ENCODE measurements at regions not wholly inside any gene's neighbourhood (a gene's known extent, or its start where the extent isn't known, plus 50 kb on each side); places are given as distances from the start of the nearest gene placed in this dataset.
"Not testable (repeated sequence)": the region's sequence is repeated elsewhere in the genome, so short reads cannot be mapped to it uniquely, and the experiment has no call there.

- H3K79me2 ChIP-seq (ENCODE audit: insufficient read depth, low read length), result no peaks in the 10 kb centered on the region
- no peak overlapping the region for H3K9ac ChIP-seq (ENCODE audit: low read depth, low read length, poor library complexity, severe bottlenecking)
- H3K9me2 ChIP-seq (replicated peaks; ENCODE audit: low read depth, low read length), result no peaks in the 10 kb centered on the region
- TF ChIP-seq EZH2phosphoT487 (IDR thresholded peaks at IDR 0.05; ENCODE audit: borderline replicate concordance) (no peak), CTCF (conservative IDR thresholded peaks at IDR 0.05; ENCODE audit: low read length) (no peak)
- H3K27me3 ChIP-seq (ENCODE audit: insufficient read depth, low read length, poor library complexity, severe bottlenecking), result no peaks in the 10 kb centered on the region
- H3K9me3 ChIP-seq (ENCODE audit: insufficient read depth, low read depth, low read length), result no peaks in the 10 kb centered on the region
- H4K20me1 ChIP-seq (ENCODE audit: insufficient read depth, low read length, poor library complexity, severe bottlenecking), result no peaks in the 10 kb centered on the region
- no peak overlapping the region for H3K4me2 ChIP-seq (ENCODE audit: low read depth, low read length, poor library complexity, severe bottlenecking)
- H3K4me1 ChIP-seq (ENCODE audit: insufficient read depth, low read length, poor library complexity, severe bottlenecking), result peaks cover 8% of the 10 kb centered on the region
- no peak overlapping the region for H3K4me3 ChIP-seq (ENCODE audit: low read length, poor library complexity, severe bottlenecking)
- H3K36me3 ChIP-seq (ENCODE audit: insufficient read depth, low read length), result no peaks in the 10 kb centered on the region
- H2AFZ ChIP-seq (ENCODE audit: low read length), result no peak overlapping the region
- no peaks in the 10 kb centered on the region for H3F3A ChIP-seq (ENCODE audit: low read depth)
These were observed 1676.7 kb downstream of the MRPL39 start for GRCh38 chr21:23930565-23930964.

GRCh38 chr21:23926430-23926829 is 1680.9 kb downstream of the MRPL39 start:
- H3K4me1 ChIP-seq (ENCODE audit: insufficient read depth, low read length, poor library complexity, severe bottlenecking), result peaks cover 22% of the 10 kb centered on the region
- not testable (repeated sequence) for H3K9me2 ChIP-seq (replicated peaks; ENCODE audit: low read depth, low read length); H4K20me1 ChIP-seq (ENCODE audit: insufficient read depth, low read length, poor library complexity, severe bottlenecking); H3K4me3 ChIP-seq (ENCODE audit: low read length, poor library complexity, severe bottlenecking); H2AFZ ChIP-seq (ENCODE audit: low read length); H3K9me3 ChIP-seq (ENCODE audit: insufficient read depth, low read depth, low read length); H3K27me3 ChIP-seq (ENCODE audit: insufficient read depth, low read length, poor library complexity, severe bottlenecking); H3K36me3 ChIP-seq (ENCODE audit: insufficient read depth, low read length); H3K9ac ChIP-seq (ENCODE audit: low read depth, low read length, poor library complexity, severe bottlenecking); H3K4me2 ChIP-seq (ENCODE audit: low read depth, low read length, poor library complexity, severe bottlenecking); H3K79me2 ChIP-seq (ENCODE audit: insufficient read depth, low read length); H3F3A ChIP-seq (ENCODE audit: low read depth)

DNA sequence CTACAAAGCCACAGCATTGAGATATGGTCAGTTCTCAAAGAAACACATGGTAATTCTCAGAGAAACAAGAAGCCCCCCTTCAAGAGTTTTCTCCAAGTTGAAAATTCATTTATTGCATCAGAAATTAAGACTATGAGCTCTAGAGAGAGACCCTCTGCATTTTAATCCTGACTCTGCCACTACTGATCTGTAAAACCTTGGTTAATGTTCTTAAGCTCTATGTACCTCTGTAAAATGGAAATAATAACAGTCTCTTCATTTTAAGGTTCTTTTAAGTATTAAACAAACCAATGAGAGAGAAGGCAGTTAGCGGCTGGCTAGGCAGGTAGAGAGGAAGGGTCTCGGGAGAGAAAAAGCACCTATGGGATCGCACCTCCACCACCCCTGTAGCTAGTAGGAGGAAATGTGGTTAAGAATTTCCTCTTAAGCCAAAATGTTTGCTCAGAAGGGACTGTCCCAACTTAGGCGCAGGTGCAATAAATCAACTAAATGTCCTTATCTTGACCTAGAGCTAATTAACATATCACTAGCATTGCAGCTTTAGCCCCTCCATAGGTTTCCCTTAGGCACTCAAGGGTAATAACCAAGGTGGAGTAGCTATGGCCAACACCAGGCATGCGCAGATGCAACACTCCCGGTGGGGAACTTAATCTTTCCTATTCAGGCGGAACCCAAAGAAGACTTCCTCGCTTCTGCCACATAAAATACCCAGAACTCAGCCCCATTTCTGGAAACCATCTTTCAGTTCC is 1685.4 kb downstream of the MRPL39 start:
- H2AFZ ChIP-seq (ENCODE audit: low read length), result peak overlapping the region; percentile 69; the same call in 1 of the 2 replicates
- no peak for TF ChIP-seq EZH2phosphoT487 (IDR thresholded peaks at IDR 0.05; ENCODE audit: borderline replicate concordance)
- TF ChIP-seq CTCF (conservative IDR thresholded peaks at IDR 0.05; ENCODE audit: low read length), result no peak
- H3K9me3 ChIP-seq (ENCODE audit: insufficient read depth, low read depth, low read length), result no peaks in the 10 kb centered on the region
- no peaks in the 10 kb centered on the region for H3K36me3 ChIP-seq (ENCODE audit: insufficient read depth, low read length)
- no peak overlapping the region for H3K9ac ChIP-seq (ENCODE audit: low read depth, low read length, poor library complexity, severe bottlenecking)
- no peaks in the 10 kb centered on the region for H3K9me2 ChIP-seq (replicated peaks; ENCODE audit: low read depth, low read length)
- no peaks in the 10 kb centered on the region for H3K27me3 ChIP-seq (ENCODE audit: insufficient read depth, low read length, poor library complexity, severe bottlenecking)
- no peaks in the 10 kb centered on the region for H3K79me2 ChIP-seq (ENCODE audit: insufficient read depth, low read length)
- peaks cover 26% of the 10 kb centered on the region for H3K4me1 ChIP-seq (ENCODE audit: insufficient read depth, low read length, poor library complexity, severe bottlenecking)
- H3F3A ChIP-seq (ENCODE audit: low read depth), result no peaks in the 10 kb centered on the region
- H3K4me2 ChIP-seq (ENCODE audit: low read depth, low read length, poor library complexity, severe bottlenecking), result peak overlapping the region; percentile 49
- no peaks in the 10 kb centered on the region for H4K20me1 ChIP-seq (ENCODE audit: insufficient read depth, low read length, poor library complexity, severe bottlenecking)
- peak overlapping the region; percentile 26 for H3K4me3 ChIP-seq (ENCODE audit: low read length, poor library complexity, severe bottlenecking)

DNA sequence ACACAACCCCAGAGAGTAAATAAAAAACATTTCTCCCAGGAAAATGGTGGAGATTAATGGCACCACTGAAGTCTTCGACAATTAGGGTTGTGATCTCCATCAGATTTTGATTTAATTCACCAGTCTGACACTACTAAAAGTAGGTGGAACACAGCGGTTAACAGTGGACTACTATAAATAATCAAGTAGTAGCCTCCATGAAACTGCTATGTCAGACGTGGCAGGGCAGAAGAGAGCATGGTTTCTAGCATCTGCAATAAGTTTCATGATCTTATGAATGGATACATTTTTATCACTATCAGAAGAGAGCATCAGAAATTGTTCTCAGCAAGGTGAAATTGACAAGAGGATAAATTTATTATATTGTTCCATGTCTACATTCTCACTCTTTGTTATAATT is 1706.6 kb downstream of the MRPL39 start:
- Histone ChIP-seq H3K4me1 (ENCODE audit: insufficient read depth, low read length, poor library complexity, severe bottlenecking) (no peaks in the 10 kb centered on the region), H4K20me1 (ENCODE audit: insufficient read depth, low read length, poor library complexity, severe bottlenecking) (no peaks in the 10 kb centered on the region), H3K4me3 (ENCODE audit: low read length, poor library complexity, severe bottlenecking) (no peak overlapping the region), H3K36me3 (ENCODE audit: insufficient read depth, low read length) (no peaks in the 10 kb centered on the region), H2AFZ (ENCODE audit: low read length) (no peak overlapping the region), H3K27me3 (ENCODE audit: insufficient read depth, low read length, poor library complexity, severe bottlenecking) (no peaks in the 10 kb centered on the region), H3K4me2 (ENCODE audit: low read depth, low read length, poor library complexity, severe bottlenecking) (no peak overlapping the region), H3F3A (ENCODE audit: low read depth) (no peaks in the 10 kb centered on the region), H3K79me2 (ENCODE audit: insufficient read depth, low read length) (no peaks in the 10 kb centered on the region), H3K9ac (ENCODE audit: low read depth, low read length, poor library complexity, severe bottlenecking) (no peak overlapping the region), H3K9me3 (ENCODE audit: insufficient read depth, low read depth, low read length) (peaks cover 8% of the 10 kb centered on the region; the same call in 1 of the 2 replicates), H3K9me2 (replicated peaks; ENCODE audit: low read depth, low read length) (no peaks in the 10 kb centered on the region)
- TF ChIP-seq CTCF (conservative IDR thresholded peaks at IDR 0.05; ENCODE audit: low read length), result no peak
- TF ChIP-seq EZH2phosphoT487 (IDR thresholded peaks at IDR 0.05; ENCODE audit: borderline replicate concordance), result no peak

Data from Loucy (cell line).